Thyroid gland (tissue), 4 donors: ENCODE measurements at regions not wholly inside any gene's neighbourhood (a gene's known extent, or its start where the extent isn't known, plus 50 kb on each side); places are given as distances from the start of the nearest gene placed in this dataset.
"Not testable (repeated sequence)": the region's sequence is repeated elsewhere in the genome, so short reads cannot be mapped to it uniquely, and the experiment has no call there.

Experiments
- CTCF ChIP-seq, 6 experiments: fragments of 200-600 bp in 3 of 6; fragments of 450-650 bp in 3 of 6; sonication (generic) in 3 of 6; IDR thresholded peaks; one replicate each; pipeline ENCODE4 v1.5.1; 2016 to 2019; ENCODE audit warnings: antibody characterized with exemption in 6 of 6, mild to moderate bottlenecking in 2 of 6, inconsistent platforms in 1 of 6, moderate library complexity in 1 of 6
- POLR2A ChIP-seq, 2 donors: fragments of 450-650 bp; IDR thresholded peaks; one replicate each; pipeline ENCODE4 v1.6.1; 2017; ENCODE audit warnings: antibody characterized with exemption in 2 of 2, mild to moderate bottlenecking in 2 of 2, moderate library complexity in 1 of 2

GRCh38 chr15:31207861-31208260 is 106.3 kb upstream of the TRPM1 start:
- not testable (repeated sequence) for TF ChIP-seq POLR2A, CTCF (IDR thresholded peaks at IDR 0.05)
